Caco-2 (cell line): ENCODE measurements at regions not wholly inside any gene's neighbourhood (a gene's known extent, or its start where the extent isn't known, plus 50 kb on each side); places are given as distances from the start of the nearest gene placed in this dataset.

Experiments used
- BruUV-seq: library from RNA; stranded (reverse); fragments of 400-500 nt; replicated peaks from 2 replicates; lab custom pipeline; 2021; lab: Mats Ljungman, UMichigan
- CTCF ChIA-PET: fragments of 300-600 bp; sonication (Branson Sonifier 250); formaldehyde crosslinking; loops from one replicate; lab custom pipeline; 2022; ENCODE audit warnings: antibody characterized with exemption; lab: Charles Lee
- POLR2A ChIA-PET: fragments of 300-600 bp; sonication (Branson Sonifier 250); formaldehyde crosslinking; loops from one replicate; lab custom pipeline; 2022; ENCODE audit warnings: antibody characterized with exemption; lab: Charles Lee
- DNase-seq, 2 experiments: peaks; one replicate each; pipeline versions ENCODE4 v3.0.0 to v3.0.0-alpha.2; 2020 to 2022
- H3K27me3 ChIP-seq: replicated peaks from 2 replicates; pipeline ENCODE4 v1.6.0; 2011; ENCODE audit warnings: low read length; ENCODE audit not compliant: control insufficient read depth, insufficient read depth
- H3K36me3 ChIP-seq: 2 replicates; pipeline ENCODE4 v1.5.1; 2011; ENCODE audit warnings: low read length; ENCODE audit not compliant: control insufficient read depth, insufficient read depth
- H3K4me1 ChIP-seq: fragments of 250-450 bp; sonication (Bioruptor Pico); 2 replicates; pipeline ENCODE4 v1.5.1; 2020; ENCODE audit warnings: mild to moderate bottlenecking
- H3K4me3 ChIP-seq: 2 replicates; pipeline ENCODE4 v1.5.1; 2011; ENCODE audit warnings: low read depth, mild to moderate bottlenecking, control low read depth, low read length
- H3K9me3 ChIP-seq: fragments of 250-450 bp; sonication (Bioruptor Pico); 2 replicates; pipeline ENCODE4 v1.5.1; 2020; ENCODE audit warnings: mild to moderate bottlenecking, moderate library complexity
- H3K27ac Mint-ChIP-seq: one replicate; pipeline ENCODE4 v1.8.0; 2022; ENCODE audit warnings: mixed read lengths; ENCODE audit not compliant: unreplicated experiment
- H3K27me3 Mint-ChIP-seq: one replicate; pipeline ENCODE4 v1.8.0; 2022; ENCODE audit warnings: mixed read lengths; ENCODE audit not compliant: insufficient read depth, unreplicated experiment
- H3K36me3 Mint-ChIP-seq: one replicate; pipeline ENCODE4 v1.8.0; 2022; ENCODE audit warnings: mild to moderate bottlenecking, mixed read lengths; ENCODE audit not compliant: insufficient read depth, unreplicated experiment
- H3K4me1 Mint-ChIP-seq: one replicate; pipeline ENCODE4 v1.8.0; 2022; ENCODE audit warnings: low read depth, mixed read lengths; ENCODE audit not compliant: unreplicated experiment
- H3K4me3 Mint-ChIP-seq: one replicate; pipeline ENCODE4 v1.8.0; 2022; ENCODE audit warnings: mild to moderate bottlenecking, moderate library complexity, mixed read lengths; ENCODE audit not compliant: unreplicated experiment
- H3K9me3 Mint-ChIP-seq: one replicate; pipeline ENCODE4 v1.8.0; 2022; ENCODE audit warnings: mixed read lengths; ENCODE audit not compliant: unreplicated experiment
- intact Hi-C: fragments of 100-400 bp; cut with micrococcal nuclease; formaldehyde crosslinking; loops from one replicate; pipeline ENCODE4 v1.10.0; 2022; ENCODE audit not compliant: unreplicated experiment
- TF ChIP-seq, protein P1 (sequence below), 2 experiments: fragments of 200-600 bp in 1 of 2; IDR thresholded peaks; 1 replicate in 1 of 2; 2 replicates in 1 of 2; pipeline versions ENCODE4 v1.5.1 to v1.8.0; 2011 to 2022; ENCODE audit warnings: antibody characterized with exemption in 1 of 2, control low read depth in 1 of 2, inconsistent platforms in 1 of 2, low read depth in 1 of 2, low read length in 1 of 2, mild to moderate bottlenecking in 1 of 2, moderate library complexity in 1 of 2; ENCODE audit not compliant: insufficient read depth in 1 of 2, severe bottlenecking in 1 of 2, unreplicated experiment in 1 of 2

- DNase-seq: no peak
- Histone ChIP-seq H3K4me3 (no peak overlapping the region), H3K27me3 (no peaks in the 10 kb centered on the region), H3K36me3 (no peaks in the 10 kb centered on the region), H3K9me3 (no peaks in the 10 kb centered on the region), H3K4me1 (no peaks in the 10 kb centered on the region)
- H3K9me3 Mint-ChIP-seq: no peaks in the 10 kb centered on the region
- no peaks in the 10 kb centered on the region for H3K4me1 Mint-ChIP-seq
- intact Hi-C loops: no loop called here
- H3K36me3 Mint-ChIP-seq: no peaks in the 10 kb centered on the region
- ChIA-PET CTCF (no interaction called here), POLR2A (no interaction called here)
- no peak overlapping the region for H3K4me3 Mint-ChIP-seq
- H3K27me3 Mint-ChIP-seq: peaks cover 6% of the 10 kb centered on the region
- TF ChIP-seq, protein P1, sequence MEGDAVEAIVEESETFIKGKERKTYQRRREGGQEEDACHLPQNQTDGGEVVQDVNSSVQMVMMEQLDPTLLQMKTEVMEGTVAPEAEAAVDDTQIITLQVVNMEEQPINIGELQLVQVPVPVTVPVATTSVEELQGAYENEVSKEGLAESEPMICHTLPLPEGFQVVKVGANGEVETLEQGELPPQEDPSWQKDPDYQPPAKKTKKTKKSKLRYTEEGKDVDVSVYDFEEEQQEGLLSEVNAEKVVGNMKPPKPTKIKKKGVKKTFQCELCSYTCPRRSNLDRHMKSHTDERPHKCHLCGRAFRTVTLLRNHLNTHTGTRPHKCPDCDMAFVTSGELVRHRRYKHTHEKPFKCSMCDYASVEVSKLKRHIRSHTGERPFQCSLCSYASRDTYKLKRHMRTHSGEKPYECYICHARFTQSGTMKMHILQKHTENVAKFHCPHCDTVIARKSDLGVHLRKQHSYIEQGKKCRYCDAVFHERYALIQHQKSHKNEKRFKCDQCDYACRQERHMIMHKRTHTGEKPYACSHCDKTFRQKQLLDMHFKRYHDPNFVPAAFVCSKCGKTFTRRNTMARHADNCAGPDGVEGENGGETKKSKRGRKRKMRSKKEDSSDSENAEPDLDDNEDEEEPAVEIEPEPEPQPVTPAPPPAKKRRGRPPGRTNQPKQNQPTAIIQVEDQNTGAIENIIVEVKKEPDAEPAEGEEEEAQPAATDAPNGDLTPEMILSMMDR (IDR thresholded peaks at IDR 0.05; ENCODE audit: insufficient read depth in 1 of 2, low read depth in 1 of 2, low read length in 1 of 2, severe bottlenecking in 1 of 2, unreplicated experiment in 1 of 2): no peak
- no TSS peak for BruUV-seq
- H3K27ac Mint-ChIP-seq: no peak overlapping the region
These were observed 356.1 kb upstream of the SLC7A11 start for GRCh38 chr4:138598226-138598625.

DNA sequence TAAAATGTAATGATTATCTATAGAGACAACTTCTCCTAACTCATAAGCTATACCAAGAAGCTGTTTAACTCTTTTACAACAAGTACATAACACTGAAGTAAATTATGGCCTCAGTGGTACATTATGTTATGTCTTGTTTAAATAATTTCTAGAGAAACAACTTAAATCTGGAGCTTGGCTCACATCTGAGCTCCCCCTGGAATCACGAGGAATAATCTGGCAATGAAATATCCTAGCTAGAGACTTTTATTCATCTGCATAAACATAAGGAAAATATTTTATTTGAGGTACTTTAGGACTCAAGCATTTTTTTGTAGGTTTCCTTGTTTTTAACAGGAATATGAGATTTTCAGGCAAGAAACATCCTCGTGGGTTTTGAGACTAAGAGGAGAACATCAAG is 354.7 kb upstream of the SLC7A11 start:
- H3K4me3 ChIP-seq: no peak overlapping the region
- BruUV-seq: no TSS peak
- Mint-ChIP-seq H3K9me3 (no peaks in the 10 kb centered on the region), H3K27ac (no peak overlapping the region), H3K4me3 (no peak overlapping the region), H3K27me3 (peaks cover 6% of the 10 kb centered on the region), H3K4me1 (no peaks in the 10 kb centered on the region), H3K36me3 (no peaks in the 10 kb centered on the region)
- no peaks in the 10 kb centered on the region for H3K9me3 ChIP-seq
- no peaks in the 10 kb centered on the region for H3K27me3 ChIP-seq
- CTCF ChIA-PET: no interaction called here
- intact Hi-C loops: no loop called here
- no peaks in the 10 kb centered on the region for H3K36me3 ChIP-seq
- no peak for DNase-seq
- no peaks in the 10 kb centered on the region for H3K4me1 ChIP-seq
- POLR2A ChIA-PET: no interaction called here
- TF ChIP-seq, protein P1 (IDR thresholded peaks at IDR 0.05; ENCODE audit: insufficient read depth in 1 of 2, low read depth in 1 of 2, low read length in 1 of 2, severe bottlenecking in 1 of 2, unreplicated experiment in 1 of 2): no peak

- no peaks in the 10 kb centered on the region for H3K36me3 Mint-ChIP-seq
These were observed 353.7 kb upstream of the SLC7A11 start for GRCh38 chr4:138595731-138596460.

More at GRCh38 chr4:138595731-138596460, 353.7 kb upstream of the SLC7A11 start:
- Histone ChIP-seq H3K9me3 (no peaks in the 10 kb centered on the region), H3K27me3 (no peaks in the 10 kb centered on the region), H3K4me1 (no peaks in the 10 kb centered on the region), H3K36me3 (no peaks in the 10 kb centered on the region), H3K4me3 (no peak overlapping the region)
- no peak overlapping the region for H3K4me3 Mint-ChIP-seq
- H3K4me1 Mint-ChIP-seq: no peaks in the 10 kb centered on the region
- CTCF ChIA-PET: no interaction called here
- DNase-seq: no peak
- intact Hi-C loops: no loop called here
- POLR2A ChIA-PET: no interaction called here
- no peaks in the 10 kb centered on the region for H3K9me3 Mint-ChIP-seq
- BruUV-seq: no TSS peak
- H3K27ac Mint-ChIP-seq: no peak overlapping the region
- TF ChIP-seq, protein P1 (IDR thresholded peaks at IDR 0.05; ENCODE audit: insufficient read depth in 1 of 2, low read depth in 1 of 2, low read length in 1 of 2, severe bottlenecking in 1 of 2, unreplicated experiment in 1 of 2): no peak
- H3K27me3 Mint-ChIP-seq: peaks cover 6% of the 10 kb centered on the region
